Right lobe of liver (tissue), 6 donors: ENCODE measurements at regions not wholly inside any gene's neighbourhood (a gene's known extent, or its start where the extent isn't known, plus 50 kb on each side); places are given as distances from the start of the nearest gene placed in this dataset.
"Not testable (repeated sequence)": the region's sequence is repeated elsewhere in the genome, so short reads cannot be mapped to it uniquely, and the experiment has no call there.

Experiments
- ATAC-seq, 4 donors: fragments of 200-7000 bp; cut with Tn5 transposase; one replicate each; pipeline ENCODE4 v1.9.1; 2020; ENCODE audit warnings: mild to moderate bottlenecking in 4 of 4, moderate library complexity in 4 of 4
- DNase-seq, 3 donors: peaks; one replicate each; pipeline ENCODE4 v3.0.0-alpha.2; 2020
- H3K27ac ChIP-seq, 3 donors: fragments of 200-600 bp; one replicate each; pipeline ENCODE4 v1.8.0; 2022
- H3K27me3 ChIP-seq, 2 donors: fragments of 200-600 bp; one replicate each; pipeline ENCODE4 v1.8.0; 2022
- H3K36me3 ChIP-seq, 4 donors: fragments of 200-600 bp; sonication (generic) in 1 of 4; one replicate each; pipeline versions ENCODE4 v1.5.1 to v1.8.0; 2017 to 2022; ENCODE audit warnings: control low read depth in 1 of 4
- H3K4me1 ChIP-seq, 4 donors: fragments of 200-600 bp; sonication (generic) in 1 of 4; one replicate each; pipeline versions ENCODE4 v1.5.1 to v1.8.0; 2017 to 2022; ENCODE audit warnings: control low read depth in 1 of 4
- H3K4me3 ChIP-seq, 3 donors: fragments of 200-600 bp; one replicate each; pipeline ENCODE4 v1.8.0; 2022
- H3K9me3 ChIP-seq, 4 donors: fragments of 200-600 bp; sonication (generic) in 1 of 4; one replicate each; pipeline versions ENCODE4 v1.5.1 to v1.8.0; 2017 to 2022; ENCODE audit warnings: control low read depth in 1 of 4
- POLR2A ChIP-seq: fragments of 450-650 bp; IDR thresholded peaks from one replicate; pipeline ENCODE4 v1.6.1; 2017; ENCODE audit warnings: antibody characterized with exemption, mild to moderate bottlenecking
- WGBS: methylation state at CpG from one replicate; pipeline ENCODE4 v1.1.6; 2018; ENCODE audit warnings: low coverage, low lambda C conversion rate; ENCODE audit not compliant: insufficient coverage; ENCODE audit errors: missing lambda C conversion rate; 5-methylcytosine and 5-hydroxymethylcytosine counted together
- intact Hi-C, 2 donors: fragments of 100-400 bp; cut with DNase I; formaldehyde crosslinking; loops; one replicate each; pipeline versions ENCODE4 v1.11.2 to v1.14.1; 2022
- TF ChIP-seq, protein P1 (sequence below), 4 donors: fragments of 200-600 bp in 3 of 4; fragments of 450-650 bp in 1 of 4; IDR thresholded peaks; one replicate each; pipeline versions ENCODE4 v1.5.1 to v1.8.0; 2016 to 2022; ENCODE audit warnings: antibody characterized with exemption in 4 of 4, mild to moderate bottlenecking in 2 of 4
- donor health status: DM: no; HTN: yes; CAD: no.
- donor health status: DM: no; HTN: no; CAD: no.
- donor health status: DM: no; HTN: no; CAD: no.
- donor health status: DM: no; HTN: yes; CAD: no.
- donor health status: DM: no; HTN: yes; CAD: no.

GRCh38 chr16:7233975-7234374 is 98.7 kb upstream of the RBFOX1 start:
- Histone ChIP-seq H3K9me3 (no peaks in the 10 kb centered on the region), H3K4me3 (no peak overlapping the region), H3K27ac (no peak overlapping the region), H3K4me1 (no peaks in the 10 kb centered on the region), H3K27me3 (no peaks in the 10 kb centered on the region), H3K36me3 (no peaks in the 10 kb centered on the region)
- 22% methylated on average over 1 of the region's 2 CpGs for WGBS
- ATAC-seq = no peak
- intact Hi-C loops = no loop called here
- no peak for TF ChIP-seq POLR2A
- TF ChIP-seq, protein P1, sequence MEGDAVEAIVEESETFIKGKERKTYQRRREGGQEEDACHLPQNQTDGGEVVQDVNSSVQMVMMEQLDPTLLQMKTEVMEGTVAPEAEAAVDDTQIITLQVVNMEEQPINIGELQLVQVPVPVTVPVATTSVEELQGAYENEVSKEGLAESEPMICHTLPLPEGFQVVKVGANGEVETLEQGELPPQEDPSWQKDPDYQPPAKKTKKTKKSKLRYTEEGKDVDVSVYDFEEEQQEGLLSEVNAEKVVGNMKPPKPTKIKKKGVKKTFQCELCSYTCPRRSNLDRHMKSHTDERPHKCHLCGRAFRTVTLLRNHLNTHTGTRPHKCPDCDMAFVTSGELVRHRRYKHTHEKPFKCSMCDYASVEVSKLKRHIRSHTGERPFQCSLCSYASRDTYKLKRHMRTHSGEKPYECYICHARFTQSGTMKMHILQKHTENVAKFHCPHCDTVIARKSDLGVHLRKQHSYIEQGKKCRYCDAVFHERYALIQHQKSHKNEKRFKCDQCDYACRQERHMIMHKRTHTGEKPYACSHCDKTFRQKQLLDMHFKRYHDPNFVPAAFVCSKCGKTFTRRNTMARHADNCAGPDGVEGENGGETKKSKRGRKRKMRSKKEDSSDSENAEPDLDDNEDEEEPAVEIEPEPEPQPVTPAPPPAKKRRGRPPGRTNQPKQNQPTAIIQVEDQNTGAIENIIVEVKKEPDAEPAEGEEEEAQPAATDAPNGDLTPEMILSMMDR (IDR thresholded peaks at IDR 0.05) = no peak
- no peak for DNase-seq

GRCh38 chr16:7231762-7232161 is 100.9 kb upstream of the RBFOX1 start:
- ATAC-seq (no peak), DNase-seq (no peak)
- Histone ChIP-seq H3K9me3 (no peaks in the 10 kb centered on the region), H3K36me3 (no peaks in the 10 kb centered on the region), H3K27me3 (no peaks in the 10 kb centered on the region), H3K27ac (no peak overlapping the region), H3K4me3 (no peak overlapping the region), H3K4me1 (no peaks in the 10 kb centered on the region)
- intact Hi-C loops = no loop called here
- 44% methylated on average over 4 of the region's 5 CpGs for WGBS
- TF ChIP-seq, protein P1 (IDR thresholded peaks at IDR 0.05) = no peak
- no peak for TF ChIP-seq POLR2A

GRCh38 chr16:7229433-7230218 is 103.0 kb upstream of the RBFOX1 start:
- H3K4me3 ChIP-seq, H3K27ac ChIP-seq, H3K4me1 ChIP-seq, ATAC-seq, H3K36me3 ChIP-seq, DNase-seq, intact Hi-C loops, H3K27me3 ChIP-seq, H3K9me3 ChIP-seq: not testable (repeated sequence)
- WGBS = 51% methylated on average over 3 of the region's 3 CpGs

- Histone ChIP-seq H3K9me3 (no peaks in the 10 kb centered on the region), H3K4me1 (no peaks in the 10 kb centered on the region), H3K27me3 (no peaks in the 10 kb centered on the region), H3K36me3 (no peaks in the 10 kb centered on the region), H3K4me3 (no peak overlapping the region), H3K27ac (no peak overlapping the region)
- ATAC-seq (no peak), DNase-seq (no peak)
- no peak for TF ChIP-seq POLR2A
- TF ChIP-seq, protein P1 (IDR thresholded peaks at IDR 0.05) = no peak
- WGBS = 5% methylated on average over 10 of the region's 13 CpGs
- intact Hi-C loops = no loop called here
These were observed 105.4 kb upstream of the RBFOX1 start for GRCh38 chr16:7227229-7227721.

- 51% methylated on average over 3 of the region's 3 CpGs for WGBS
- Histone ChIP-seq H3K27ac (no peak overlapping the region), H3K4me3 (no peak overlapping the region), H3K4me1 (no peaks in the 10 kb centered on the region), H3K36me3 (no peaks in the 10 kb centered on the region), H3K27me3 (no peaks in the 10 kb centered on the region), H3K9me3 (no peaks in the 10 kb centered on the region)
- intact Hi-C loops = no loop called here
- ATAC-seq (no peak), DNase-seq (no peak)
- TF ChIP-seq, protein P1 (IDR thresholded peaks at IDR 0.05) = no peak
- no peak for TF ChIP-seq POLR2A
These were observed 111.5 kb upstream of the RBFOX1 start for GRCh38 chr16:7221157-7221556.
